Activated CD8-positive, alpha-beta memory T cell treated with anti-CD3 and anti-CD28 coated beads for 4 hours (primary cell): ENCODE measurements at regions not wholly inside any gene's neighbourhood (a gene's known extent, or its start where the extent isn't known, plus 50 kb on each side); places are given as distances from the start of the nearest gene placed in this dataset.

Experiments
- DNase-seq, 2 donors: peaks; one replicate each; pipeline ENCODE4 v3.0.0-alpha.2; 2020; ENCODE audit warnings: low read depth in 2 of 2

- DNase-seq = no peak
Observed at GRCh38 chr15:70398694-70399093, 301.0 kb upstream of the TLE3 start.

- no peak for DNase-seq
Observed at GRCh38 chr15:70396807-70397206, 299.1 kb upstream of the TLE3 start.

- DNase-seq = no peak
Observed at GRCh38 chr15:70395164-70395563, 297.4 kb upstream of the TLE3 start.

GRCh38 chr15:70390723-70391122 lies 293.0 kb upstream of the TLE3 start:
- DNase-seq = no peak

GRCh38 chr15:70387993-70388392 lies 290.3 kb upstream of the TLE3 start:
- DNase-seq = no peak

GRCh38 chr15:70387081-70387480 lies 289.4 kb upstream of the TLE3 start:
- no peak for DNase-seq

GRCh38 chr15:70385711-70386110 lies 288.0 kb upstream of the TLE3 start:
- no peak for DNase-seq

GRCh38 chr15:70385052-70385451 lies 287.3 kb upstream of the TLE3 start:
- no peak for DNase-seq

- no peak for DNase-seq
Observed at GRCh38 chr15:70383856-70384255, 286.1 kb upstream of the TLE3 start.

- DNase-seq = no peak
Observed at GRCh38 chr15:70382762-70383458, 285.2 kb upstream of the TLE3 start.

GRCh38 chr15:70382009-70382749 lies 284.5 kb upstream of the TLE3 start:
- no peak for DNase-seq

GRCh38 chr15:70379938-70380883 lies 282.5 kb upstream of the TLE3 start:
- DNase-seq = no peak

- no peak for DNase-seq
Observed at GRCh38 chr15:70379134-70379533, 281.4 kb upstream of the TLE3 start.

GRCh38 chr15:70378126-70379031 lies 280.7 kb upstream of the TLE3 start:
- DNase-seq = no peak

- no peak for DNase-seq
Observed at GRCh38 chr15:70376929-70377691, 279.4 kb upstream of the TLE3 start.

GRCh38 chr15:70376031-70376928 lies 278.6 kb upstream of the TLE3 start:
- DNase-seq = no peak

GRCh38 chr15:70375586-70375985 lies 277.9 kb upstream of the TLE3 start:
- DNase-seq = no peak

- DNase-seq = no peak
Observed at GRCh38 chr15:70375006-70375431, 277.3 kb upstream of the TLE3 start.

GRCh38 chr15:70374096-70374495 lies 276.4 kb upstream of the TLE3 start:
- DNase-seq = no peak
